GM23248 (cell line): ENCODE measurements at regions not wholly inside any gene's neighbourhood (a gene's known extent, or its start where the extent isn't known, plus 50 kb on each side); places are given as distances from the start of the nearest gene placed in this dataset.

Source experiments
- DNase-seq: peaks from one replicate; pipeline ENCODE4 v3.0.0-alpha.2; 2015
- H2AFZ ChIP-seq: fragments of 200-600 bp; sonication (generic); 2 replicates; pipeline ENCODE4 v1.6.1; 2016; ENCODE audit warnings: antibody characterized with exemption
- H3F3A ChIP-seq: fragments of 200-600 bp; sonication (generic); 2 replicates; pipeline ENCODE4 v1.6.1; 2016; ENCODE audit warnings: mild to moderate bottlenecking, antibody characterized with exemption, mixed run types; ENCODE audit not compliant: insufficient read depth
- H3K27ac ChIP-seq: fragments of 200-600 bp; sonication (generic); 2 replicates; pipeline ENCODE4 v1.5.1; 2016; ENCODE audit warnings: mild to moderate bottlenecking
- H3K27me3 ChIP-seq: fragments of 200-600 bp; sonication (generic); replicated peaks from 2 replicates; pipeline ENCODE4 v1.6.1; 2016; ENCODE audit warnings: mild to moderate bottlenecking; ENCODE audit not compliant: insufficient read depth
- H3K36me3 ChIP-seq: fragments of 200-600 bp; sonication (generic); 2 replicates; pipeline ENCODE4 v1.6.1; 2016; ENCODE audit warnings: low read depth, mild to moderate bottlenecking
- H3K4me1 ChIP-seq: fragments of 200-600 bp; sonication (generic); 2 replicates; pipeline ENCODE4 v1.6.1; 2016; ENCODE audit warnings: mild to moderate bottlenecking; ENCODE audit not compliant: insufficient read depth
- H3K4me2 ChIP-seq: fragments of 200-600 bp; sonication (generic); one replicate; pipeline ENCODE4 v1.6.1; 2016; ENCODE audit warnings: mild to moderate bottlenecking; ENCODE audit not compliant: unreplicated experiment
- H3K4me3 ChIP-seq: fragments of 200-600 bp; sonication (generic); 2 replicates; pipeline ENCODE4 v1.5.1; 2016; ENCODE audit warnings: mild to moderate bottlenecking
- H3K79me2 ChIP-seq: fragments of 200-600 bp; sonication (generic); 2 replicates; pipeline ENCODE4 v1.6.1; 2016; ENCODE audit warnings: mild to moderate bottlenecking; ENCODE audit not compliant: insufficient read depth
- H3K9ac ChIP-seq: fragments of 200-600 bp; sonication (generic); 2 replicates; pipeline ENCODE4 v1.6.1; 2016; ENCODE audit warnings: mild to moderate bottlenecking
- H3K9me2 ChIP-seq: fragments of 200-600 bp; sonication (generic); 2 replicates; pipeline ENCODE4 v1.6.1; 2016; ENCODE audit warnings: mixed run types, mild to moderate bottlenecking, moderate library complexity; ENCODE audit not compliant: insufficient read depth
- H3K9me3 ChIP-seq: fragments of 200-600 bp; sonication (generic); one replicate; pipeline ENCODE4 v1.6.1; 2017; ENCODE audit warnings: low read depth
- H4K20me1 ChIP-seq: fragments of 200-600 bp; sonication (generic); 2 replicates; pipeline ENCODE4 v1.6.0; 2016; ENCODE audit not compliant: insufficient read depth
- EZH2 ChIP-seq: fragments of 200-600 bp; sonication (generic); IDR thresholded peaks from 2 replicates; pipeline ENCODE4 v1.6.1; 2018; ENCODE audit warnings: antibody characterized with exemption, mild to moderate bottlenecking; ENCODE audit not compliant: insufficient read depth, poor library complexity, severe bottlenecking
- EZH2phosphoT487 ChIP-seq: fragments of 200-600 bp; sonication (generic); IDR thresholded peaks from 2 replicates; pipeline ENCODE4 v1.6.1; 2018; ENCODE audit warnings: antibody characterized with exemption, moderate library complexity, mild to moderate bottlenecking, low read depth; ENCODE audit not compliant: insufficient read depth
- WGBS, 2 experiments: methylation state at CpG; one replicate each; pipeline ENCODE4 v1.1.6; 2015 to 2017; ENCODE audit warnings: low lambda C conversion rate in 2 of 2, low coverage in 1 of 2; ENCODE audit errors: missing lambda C conversion rate in 2 of 2; 5-methylcytosine and 5-hydroxymethylcytosine counted together
- in situ Hi-C: fragments of 300-500 bp; cut with MboI; formaldehyde crosslinking; loops from 2 replicates; pipeline ENCODE4 v1.15.0; 2020

DNA sequence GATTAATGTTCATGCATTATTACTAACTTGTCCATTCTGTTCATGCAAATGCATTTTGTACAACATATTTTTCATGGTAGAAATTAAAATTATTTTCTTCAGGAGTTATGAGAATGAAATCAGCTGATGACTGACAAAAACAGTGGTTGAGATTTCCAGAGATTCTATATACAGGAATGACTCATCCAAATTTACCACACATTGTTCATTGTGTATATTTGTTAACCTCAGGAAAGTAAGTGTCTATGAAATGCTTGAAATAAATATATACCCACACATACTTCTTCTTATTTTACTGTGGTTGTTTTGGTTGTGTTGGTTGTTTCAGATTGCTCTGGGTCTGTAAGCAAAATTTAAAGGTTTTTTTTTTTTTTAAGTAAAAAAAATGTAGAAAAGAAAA is 108.1 kb upstream of the SP8 start:
- H3K9me2 ChIP-seq, result no peaks in the 10 kb centered on the region
- no peak for TF ChIP-seq EZH2
- no peak for TF ChIP-seq EZH2phosphoT487
- H3K9ac ChIP-seq, result no peak overlapping the region
- no peaks in the 10 kb centered on the region for H3K9me3 ChIP-seq
- in situ Hi-C loops, result no loop called here
- no peaks in the 10 kb centered on the region for H3K27me3 ChIP-seq
- H2AFZ ChIP-seq, result no peak overlapping the region
- H3K27ac ChIP-seq, result no peak overlapping the region
- no peaks in the 10 kb centered on the region for H3K79me2 ChIP-seq
- H3K4me2 ChIP-seq, result no peak overlapping the region
- DNase-seq, result no peak
- H3K4me1 ChIP-seq, result no peaks in the 10 kb centered on the region
- no peak overlapping the region for H3K4me3 ChIP-seq
- H3F3A ChIP-seq, result no peaks in the 10 kb centered on the region
- no peaks in the 10 kb centered on the region for H4K20me1 ChIP-seq
- no peaks in the 10 kb centered on the region for H3K36me3 ChIP-seq

DNA sequence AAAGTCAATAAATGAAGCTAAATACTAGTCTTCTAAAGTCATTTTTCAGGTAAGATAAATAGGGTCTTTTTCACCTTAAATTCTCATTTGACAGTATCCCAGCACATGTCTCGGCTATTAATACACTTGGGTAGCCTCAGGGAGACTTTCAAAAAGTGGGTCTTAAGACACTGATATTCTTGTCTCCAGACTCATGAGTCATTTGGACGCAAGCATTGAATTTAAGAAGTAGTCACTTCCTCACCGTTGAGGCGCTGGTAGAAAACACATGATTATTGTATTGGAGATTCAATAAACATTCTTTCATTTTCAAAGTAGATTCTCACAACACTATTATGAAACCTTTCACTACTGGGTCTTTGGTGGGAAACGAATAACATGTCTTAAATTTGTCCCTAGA is 108.9 kb upstream of the SP8 start:
- Histone ChIP-seq H3K4me2 (no peak overlapping the region), H3K27ac (no peak overlapping the region), H3K4me1 (no peaks in the 10 kb centered on the region), H3K36me3 (no peaks in the 10 kb centered on the region), H3K9ac (no peak overlapping the region), H3K79me2 (no peaks in the 10 kb centered on the region), H3K9me2 (no peaks in the 10 kb centered on the region), H4K20me1 (no peaks in the 10 kb centered on the region), H3K9me3 (no peaks in the 10 kb centered on the region), H2AFZ (no peak overlapping the region), H3K27me3 (no peaks in the 10 kb centered on the region), H3F3A (no peaks in the 10 kb centered on the region), H3K4me3 (no peak overlapping the region)
- in situ Hi-C loops, result no loop called here
- WGBS, 2 experiments, result 20 to 21% methylated on average over 5 of the region's 5 CpGs
- TF ChIP-seq EZH2phosphoT487, result no peak
- DNase-seq, result no peak

DNA sequence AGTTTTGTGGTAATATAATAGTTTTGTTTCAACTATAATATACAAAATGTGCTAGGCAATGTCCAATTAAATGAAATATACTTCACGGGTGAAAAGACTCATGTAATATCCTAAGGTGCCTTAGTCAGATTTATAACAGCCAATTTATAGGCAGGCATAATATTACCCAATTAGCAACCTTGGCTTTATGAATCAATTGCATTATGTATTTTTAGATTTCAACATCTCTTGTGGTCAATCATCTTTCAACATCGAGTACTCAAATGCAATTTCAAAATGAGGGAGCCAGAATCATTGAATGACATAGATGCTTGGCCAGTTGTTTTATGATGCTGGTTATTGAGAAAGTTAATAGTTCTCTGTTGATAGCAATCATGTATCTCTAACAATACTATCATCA is 110.3 kb upstream of the SP8 start:
- TF ChIP-seq EZH2, result no peak
- TF ChIP-seq EZH2phosphoT487, result no peak
- no peak overlapping the region for H3K27ac ChIP-seq
- no peaks in the 10 kb centered on the region for H3K9me2 ChIP-seq
- in situ Hi-C loops, result no loop called here
- no peaks in the 10 kb centered on the region for H3K27me3 ChIP-seq
- H3K9me3 ChIP-seq, result no peaks in the 10 kb centered on the region
- WGBS, 2 experiments, result 10 to 13% methylated on average over 2 of the region's 2 CpGs
- no peaks in the 10 kb centered on the region for H3K4me1 ChIP-seq
- no peaks in the 10 kb centered on the region for H4K20me1 ChIP-seq
- H2AFZ ChIP-seq, result no peak overlapping the region
- no peak overlapping the region for H3K9ac ChIP-seq
- no peaks in the 10 kb centered on the region for H3F3A ChIP-seq
- H3K36me3 ChIP-seq, result no peaks in the 10 kb centered on the region
- H3K79me2 ChIP-seq, result no peaks in the 10 kb centered on the region
- H3K4me2 ChIP-seq, result no peak overlapping the region
- H3K4me3 ChIP-seq, result no peak overlapping the region
- DNase-seq, result no peak

DNA sequence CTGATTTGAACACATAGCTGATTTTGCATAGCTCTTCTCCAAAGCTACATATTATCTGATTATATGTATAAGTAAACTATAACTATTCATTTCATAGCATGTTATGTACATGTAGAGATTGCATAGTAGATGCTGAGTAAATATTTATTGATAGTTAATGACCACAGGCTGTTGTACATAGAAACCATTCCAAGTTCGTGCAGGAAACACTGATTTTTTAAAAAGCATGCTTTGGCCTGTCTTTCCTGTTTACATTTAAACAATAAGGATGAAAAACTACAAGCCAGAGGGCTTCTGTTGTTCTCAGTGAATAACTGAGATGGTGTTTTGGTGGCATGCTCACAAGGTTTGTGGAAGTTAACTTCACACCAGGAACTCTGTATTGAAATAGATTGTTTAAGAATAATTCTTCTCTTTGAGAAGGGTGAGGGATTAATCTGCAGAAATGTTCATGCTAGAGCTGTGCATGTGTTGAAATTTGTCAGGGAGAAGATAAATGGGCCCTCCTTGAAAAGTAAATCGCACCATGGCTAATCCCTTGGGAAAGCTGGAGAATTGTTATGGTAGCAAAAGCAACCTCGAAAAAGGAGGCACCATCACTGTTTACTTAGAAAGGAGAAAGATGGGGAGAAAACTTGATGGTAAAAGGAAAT is 120.2 kb upstream of the SP8 start:
- no peak for DNase-seq
- no peaks in the 10 kb centered on the region for H3K9me2 ChIP-seq
- in situ Hi-C loops, result no loop called here
- no peak overlapping the region for H2AFZ ChIP-seq
- no peaks in the 10 kb centered on the region for H4K20me1 ChIP-seq
- H3K9me3 ChIP-seq, result no peaks in the 10 kb centered on the region
- H3F3A ChIP-seq, result no peaks in the 10 kb centered on the region
- no peaks in the 10 kb centered on the region for H3K4me1 ChIP-seq
- H3K79me2 ChIP-seq, result no peaks in the 10 kb centered on the region
- 0 to 1% methylated on average over 3 of the region's 3 CpGs for WGBS, 2 experiments
- H3K9ac ChIP-seq, result no peak overlapping the region
- no peaks in the 10 kb centered on the region for H3K36me3 ChIP-seq
- TF ChIP-seq EZH2 (no peak), EZH2phosphoT487 (no peak)
- H3K27me3 ChIP-seq, result no peaks in the 10 kb centered on the region
- H3K4me3 ChIP-seq, result no peak overlapping the region
- H3K27ac ChIP-seq, result no peak overlapping the region
- no peak overlapping the region for H3K4me2 ChIP-seq

DNA sequence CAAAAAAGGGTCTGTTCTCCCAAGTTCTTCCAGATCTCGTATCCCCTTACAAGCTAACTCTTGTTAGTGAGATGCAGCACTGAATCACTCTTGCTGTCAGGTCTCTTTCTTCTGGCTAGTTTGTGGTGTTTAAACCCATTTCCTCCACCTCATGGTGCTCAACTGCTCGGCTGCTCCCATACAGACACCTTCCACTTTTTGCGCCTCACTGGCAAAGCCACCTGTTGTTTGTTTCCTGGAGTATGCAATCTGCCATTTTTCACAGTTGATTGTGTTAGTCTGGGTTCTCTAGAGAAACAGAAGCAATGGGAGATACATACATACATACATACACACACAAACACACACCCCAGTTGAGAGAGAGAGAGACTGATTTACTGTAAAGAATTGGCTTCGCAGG is 124.4 kb upstream of the SP8 start:
- Histone ChIP-seq H3K27me3 (no peaks in the 10 kb centered on the region), H3K4me1 (no peaks in the 10 kb centered on the region), H3K79me2 (no peaks in the 10 kb centered on the region), H3K9ac (no peak overlapping the region), H3K27ac (no peak overlapping the region), H3F3A (no peaks in the 10 kb centered on the region), H3K4me2 (no peak overlapping the region), H3K9me3 (no peaks in the 10 kb centered on the region), H3K4me3 (no peak overlapping the region), H4K20me1 (no peaks in the 10 kb centered on the region), H3K9me2 (no peaks in the 10 kb centered on the region), H3K36me3 (no peaks in the 10 kb centered on the region), H2AFZ (no peak overlapping the region)
- WGBS, 2 experiments, result 33 to 38% methylated on average over 4 of the region's 4 CpGs
- no peak for DNase-seq
- TF ChIP-seq EZH2, result no peak
- TF ChIP-seq EZH2phosphoT487, result no peak
- in situ Hi-C loops, result no loop called here
